Omental fat pad (tissue), 3 donors: ENCODE measurements at regions not wholly inside any gene's neighbourhood (a gene's known extent, or its start where the extent isn't known, plus 50 kb on each side); places are given as distances from the start of the nearest gene placed in this dataset.

ENCODE experiments used
- ATAC-seq: fragments of 150-250 bp; one replicate; pipeline ENCODE4 v1.9.1; 2016; ENCODE audit warnings: mild to moderate bottlenecking, moderate library complexity; ENCODE audit not compliant: low FRiP score
- DNase-seq: peaks from one replicate; pipeline ENCODE4 v3.0.0-alpha.2; 2019; ENCODE audit warnings: low spot score
- CTCF ChIP-seq, 3 donors: fragments of 450-650 bp; IDR thresholded peaks; one replicate each; pipeline ENCODE4 v1.5.1; 2016 to 2017; ENCODE audit warnings: antibody characterized with exemption in 3 of 3, mild to moderate bottlenecking in 3 of 3, moderate library complexity in 2 of 3

GRCh38 chr18:27581296-27581904 is 396.3 kb upstream of the CHST9 start:
- no peak for TF ChIP-seq CTCF (IDR thresholded peaks at IDR 0.05)
- DNase-seq = no peak
- ATAC-seq = no peak

GRCh38 chr18:27579364-27579763 is 394.3 kb upstream of the CHST9 start:
- TF ChIP-seq CTCF (IDR thresholded peaks at IDR 0.05) = no peak
- ATAC-seq (no peak), DNase-seq (no peak)

- ATAC-seq (no peak), DNase-seq (no peak)
- no peak for TF ChIP-seq CTCF (IDR thresholded peaks at IDR 0.05)
These were observed 392.6 kb upstream of the CHST9 start for GRCh38 chr18:27577752-27578151.

GRCh38 chr18:27577265-27577664 is 392.2 kb upstream of the CHST9 start:
- ATAC-seq = no peak
- no peak for DNase-seq
- no peak for TF ChIP-seq CTCF (IDR thresholded peaks at IDR 0.05)

GRCh38 chr18:27567434-27567833 is 382.3 kb upstream of the CHST9 start:
- no peak for DNase-seq
- ATAC-seq = no peak
- TF ChIP-seq CTCF (IDR thresholded peaks at IDR 0.05) = no peak

GRCh38 chr18:27564066-27564465 is 379.0 kb upstream of the CHST9 start:
- no peak for TF ChIP-seq CTCF (IDR thresholded peaks at IDR 0.05)
- ATAC-seq = no peak
- no peak for DNase-seq

GRCh38 chr18:27558388-27559155 is 373.5 kb upstream of the CHST9 start:
- ATAC-seq = no peak
- no peak for DNase-seq
- TF ChIP-seq CTCF (IDR thresholded peaks at IDR 0.05) = no peak
